GM19043 (cell line): ENCODE measurements at regions not wholly inside any gene's neighbourhood (a gene's known extent, or its start where the extent isn't known, plus 50 kb on each side); places are given as distances from the start of the nearest gene placed in this dataset.

Experiments used
- ATAC-seq: cut with Tn5 transposase; IDR thresholded peaks from one replicate; pipeline ENCODE4 v1.9.1; 2021; ENCODE audit warnings: low read depth; ENCODE audit not compliant: unreplicated experiment

- ATAC-seq, result no peak
These were observed 117.8 kb upstream of the PJA1 start for GRCh38 chrX:69282893-69283690.

GRCh38 chrX:69280933-69281332 is 115.7 kb upstream of the PJA1 start:
- ATAC-seq, result no peak

GRCh38 chrX:69279234-69279633 is 114.0 kb upstream of the PJA1 start:
- no peak for ATAC-seq

- ATAC-seq, result no peak
These were observed 112.9 kb upstream of the PJA1 start for GRCh38 chrX:69278031-69278687.

GRCh38 chrX:69277369-69277990 is 112.2 kb upstream of the PJA1 start:
- ATAC-seq, result no peak

GRCh38 chrX:69268611-69269010 is 103.4 kb upstream of the PJA1 start:
- no peak for ATAC-seq

GRCh38 chrX:69264158-69264581 is 98.9 kb upstream of the PJA1 start:
- no peak for ATAC-seq

- no peak for ATAC-seq
These were observed 98.1 kb upstream of the PJA1 start for GRCh38 chrX:69263251-69263820.

- ATAC-seq, result no peak
These were observed 97.0 kb upstream of the PJA1 start for GRCh38 chrX:69262036-69262936.

- ATAC-seq, result no peak
These were observed 94.9 kb upstream of the PJA1 start for GRCh38 chrX:69260169-69260568.

GRCh38 chrX:69258893-69259292 is 93.6 kb upstream of the PJA1 start:
- ATAC-seq, result no peak

GRCh38 chrX:69257499-69258127 is 92.4 kb upstream of the PJA1 start:
- no peak for ATAC-seq

GRCh38 chrX:69256291-69256565 is 91.0 kb upstream of the PJA1 start:
- no peak for ATAC-seq

- ATAC-seq, result no peak
These were observed 90.4 kb upstream of the PJA1 start for GRCh38 chrX:69255441-69256290.

- no peak for ATAC-seq
These were observed 88.6 kb upstream of the PJA1 start for GRCh38 chrX:69253821-69254220.

- no peak for ATAC-seq
These were observed 78.0 kb upstream of the PJA1 start for GRCh38 chrX:69243276-69243675.

- no peak for ATAC-seq
These were observed 73.6 kb upstream of the PJA1 start for GRCh38 chrX:69238887-69239231.

GRCh38 chrX:69238114-69238886 is 73.0 kb upstream of the PJA1 start:
- ATAC-seq, result no peak

- no peak for ATAC-seq
These were observed 72.0 kb upstream of the PJA1 start for GRCh38 chrX:69237236-69237635.
